A172 (cell line): ENCODE measurements at regions not wholly inside any gene's neighbourhood (a gene's known extent, or its start where the extent isn't known, plus 50 kb on each side); places are given as distances from the start of the nearest gene placed in this dataset.
"Not testable (repeated sequence)": the region's sequence is repeated elsewhere in the genome, so short reads cannot be mapped to it uniquely, and the experiment has no call there.

Source experiments
- DNase-seq: peaks from one replicate; pipeline ENCODE4 v3.0.0-alpha.2; 2015; ENCODE audit warnings: low spot score

DNA sequence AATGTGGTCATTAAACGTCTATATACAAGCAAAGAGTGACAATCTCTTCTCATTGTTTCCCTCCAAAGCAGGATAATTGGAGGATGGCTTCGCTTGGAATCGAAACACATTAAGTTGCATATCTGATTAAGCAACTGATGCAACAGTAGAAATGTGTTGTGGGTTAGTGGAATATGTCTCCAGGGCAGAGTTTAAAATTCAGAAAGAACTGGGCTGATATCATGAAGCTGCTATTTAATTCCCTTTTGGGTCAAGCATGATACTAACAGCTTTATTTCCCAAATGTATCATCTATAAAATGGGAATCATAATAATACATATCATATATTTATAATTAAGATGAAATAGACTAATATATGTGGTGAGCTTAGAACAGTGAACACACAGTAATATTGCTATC, 1763.0 kb upstream of the C9orf72 start:
- no peak for DNase-seq

DNA sequence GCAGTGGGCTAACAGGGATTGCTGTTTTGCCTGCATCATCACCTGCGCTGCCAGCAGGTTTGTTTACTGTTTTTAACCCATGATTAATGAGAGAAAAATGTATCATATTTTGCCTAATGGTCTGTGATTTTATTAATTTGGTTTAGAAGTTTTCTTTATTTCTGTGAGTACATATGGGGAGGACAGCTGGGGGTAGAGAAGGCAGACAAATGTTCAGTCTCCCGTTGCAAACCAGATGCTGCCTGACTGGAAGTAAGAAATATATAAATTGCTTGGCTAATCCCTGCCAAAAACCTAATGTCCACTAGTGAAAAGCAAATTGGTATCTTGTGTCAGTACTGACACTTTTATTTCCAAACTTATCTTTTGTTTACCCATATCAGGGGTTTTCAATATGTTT, 1766.1 kb upstream of the C9orf72 start:
- DNase-seq, result no peak

DNA sequence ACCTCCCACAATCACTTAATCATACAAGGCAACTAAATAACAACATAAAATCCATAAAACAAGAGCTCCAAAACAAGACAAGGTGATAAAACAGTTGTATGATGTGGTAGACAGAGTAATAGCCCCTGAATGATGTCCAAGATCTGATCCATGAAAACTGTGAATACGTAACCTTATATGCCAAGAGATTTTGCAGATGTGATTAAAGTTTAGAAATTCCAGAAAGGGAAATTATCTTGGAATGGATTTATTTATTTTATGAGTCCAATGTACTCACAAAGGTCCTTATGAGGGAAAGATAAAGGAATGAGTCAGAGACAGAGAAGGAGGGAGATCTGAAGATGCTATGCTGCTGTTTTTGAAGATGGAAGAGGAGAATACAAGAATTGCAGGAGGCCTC, 1775.7 kb upstream of the C9orf72 start:
- peak; percentile 64 for DNase-seq

DNA sequence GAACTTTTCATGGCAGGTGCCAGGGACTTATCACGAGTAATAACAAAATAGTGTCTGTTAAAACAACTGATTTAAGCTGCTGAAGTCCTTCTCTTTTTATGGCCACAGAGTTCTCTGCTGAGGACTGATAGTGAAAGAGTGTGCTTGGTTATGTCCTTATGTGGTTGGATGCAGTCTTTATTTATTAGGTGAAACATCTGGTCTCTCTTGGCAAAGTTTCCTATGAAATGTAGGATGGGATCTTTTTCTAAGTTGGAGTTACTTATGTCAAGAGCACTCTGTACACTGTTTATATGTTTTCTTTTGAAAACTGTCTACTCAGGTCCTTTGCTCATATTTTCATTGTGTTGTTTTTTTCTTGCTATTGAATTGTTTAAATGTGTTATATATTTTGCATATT, 1816.1 kb upstream of the C9orf72 start:
- DNase-seq, result no peak

DNA sequence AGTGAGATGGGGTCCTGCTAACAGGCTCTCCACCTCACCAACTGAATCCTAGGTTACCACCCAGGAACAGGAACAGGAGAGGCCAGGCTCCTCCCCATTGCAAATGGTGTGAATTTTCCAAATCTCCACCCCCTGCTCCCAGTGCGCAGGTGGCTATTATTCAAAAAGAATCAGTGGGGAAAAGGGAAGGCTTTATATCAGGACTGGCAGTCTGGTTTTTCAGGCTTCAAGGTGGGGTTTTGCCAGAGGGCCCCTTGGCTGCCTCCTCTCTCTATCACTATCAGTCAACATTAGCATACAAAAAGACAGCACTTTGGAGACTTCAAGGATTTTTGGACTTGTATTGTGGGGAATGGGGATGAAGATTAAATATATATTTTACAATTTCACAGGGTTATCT, 1817.6 kb upstream of the C9orf72 start:
- no peak for DNase-seq

DNA sequence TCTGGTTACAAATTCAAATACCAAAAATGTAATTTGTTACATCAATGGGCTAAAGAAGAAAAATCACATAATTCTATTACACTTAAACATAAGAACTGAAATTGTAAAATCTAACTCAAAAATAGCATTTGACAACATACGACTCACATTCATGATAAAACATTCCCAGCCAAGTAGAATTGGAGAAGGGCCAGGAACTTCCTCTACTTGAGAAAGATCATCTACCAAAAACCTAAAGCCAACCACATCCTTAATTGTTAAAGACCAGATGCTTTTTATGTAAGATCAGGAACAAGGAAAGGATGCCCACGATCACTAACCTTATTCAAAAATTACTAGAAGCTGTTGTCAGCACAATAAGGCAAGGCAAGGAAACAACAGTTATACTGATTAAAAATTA, 1819.8 kb upstream of the C9orf72 start:
- peak; percentile 27 for DNase-seq

DNA sequence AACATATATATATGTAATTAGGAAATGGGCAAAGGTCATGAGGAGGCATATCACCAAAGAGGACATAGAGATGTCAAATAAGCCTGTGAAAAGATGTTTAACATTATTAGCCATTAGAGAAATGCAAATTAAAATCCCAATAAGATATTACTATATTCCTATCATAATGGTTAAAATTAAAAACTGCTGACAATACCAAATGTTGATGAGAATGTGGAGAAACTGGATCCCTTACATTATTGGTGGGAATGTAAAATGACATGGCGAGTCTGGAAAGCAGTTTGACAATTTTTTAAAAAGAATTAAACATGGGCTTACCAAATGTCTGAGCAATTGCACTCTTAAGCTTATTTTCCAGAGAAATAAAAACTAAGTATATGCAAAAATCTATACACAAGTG, 1821.6 kb upstream of the C9orf72 start:
- DNase-seq, result no peak

DNA sequence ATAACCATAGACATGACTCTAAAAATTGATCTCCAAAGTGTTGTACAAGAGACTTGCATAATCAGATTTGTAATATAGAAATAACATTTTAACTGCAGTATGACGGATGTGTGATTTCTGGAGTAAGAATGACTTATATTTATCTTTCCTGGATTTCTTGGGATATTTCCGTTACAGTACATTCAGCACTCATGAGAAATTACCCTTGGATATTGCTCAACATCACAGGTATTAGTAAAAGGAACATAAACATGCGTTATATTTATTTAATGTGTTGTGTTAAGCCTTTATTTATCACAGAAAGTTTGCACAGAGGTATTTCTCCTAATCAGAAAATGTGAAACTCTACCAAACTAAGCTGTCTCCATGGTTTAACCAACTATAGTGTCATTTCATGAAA, 1823.9 kb upstream of the C9orf72 start:
- DNase-seq, result no peak

DNA sequence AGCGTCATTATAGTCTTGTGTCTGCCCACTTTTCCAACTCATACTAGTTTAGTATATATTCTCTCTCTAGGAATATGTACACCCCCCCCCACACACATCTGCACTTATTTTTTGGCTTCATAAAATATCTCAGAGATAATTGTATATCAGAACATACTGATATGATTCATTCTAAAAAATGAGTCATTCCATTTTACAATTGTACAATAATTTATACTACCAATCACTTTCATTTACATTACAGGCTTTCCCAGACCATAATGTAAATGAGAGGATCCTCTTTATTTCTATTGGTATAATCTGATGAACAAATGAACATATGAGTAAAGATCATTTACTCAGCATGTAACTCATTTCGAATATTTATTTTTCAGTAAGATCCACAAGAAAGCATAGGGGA, 1842.9 kb upstream of the C9orf72 start:
- DNase-seq, result no peak

DNA sequence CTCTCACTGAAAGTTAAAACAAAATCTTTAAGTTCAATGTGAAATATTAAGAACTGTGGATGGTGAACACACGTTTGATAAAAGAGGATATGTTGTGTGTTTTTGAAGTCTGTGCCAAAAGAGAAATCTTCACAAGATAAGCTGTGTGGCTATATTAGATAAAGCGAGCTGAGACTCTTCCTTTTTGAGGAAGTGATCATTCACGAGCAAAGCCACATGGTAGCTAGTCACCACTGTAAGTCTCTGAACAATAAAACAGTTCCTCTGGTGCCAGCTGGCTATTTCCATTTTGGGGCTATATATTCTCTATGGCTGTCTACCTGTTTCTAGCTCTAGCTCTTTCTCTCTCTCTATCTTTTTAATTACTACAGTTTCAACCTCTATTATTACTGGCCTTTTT, 1849.2 kb upstream of the C9orf72 start:
- no peak for DNase-seq

DNA sequence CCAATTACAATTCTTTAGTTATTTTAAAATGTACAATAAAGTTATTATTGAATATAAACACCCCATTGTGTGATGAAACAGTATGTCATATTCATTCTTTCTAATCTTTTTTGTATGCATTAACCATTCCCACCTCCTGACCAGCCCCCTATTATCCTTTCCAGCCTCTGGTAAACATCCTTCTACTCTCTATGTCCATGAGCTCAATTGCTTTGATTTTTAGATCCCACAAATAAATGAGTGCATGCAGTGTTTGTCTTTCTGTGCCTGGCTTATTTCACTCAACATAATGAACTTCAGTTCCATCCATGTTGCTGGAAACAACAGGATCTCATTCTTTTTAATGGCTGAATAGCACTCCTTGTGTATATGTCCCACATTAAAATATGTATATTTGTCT, 1858.9 kb upstream of the C9orf72 start:
- DNase-seq, result no peak

DNA sequence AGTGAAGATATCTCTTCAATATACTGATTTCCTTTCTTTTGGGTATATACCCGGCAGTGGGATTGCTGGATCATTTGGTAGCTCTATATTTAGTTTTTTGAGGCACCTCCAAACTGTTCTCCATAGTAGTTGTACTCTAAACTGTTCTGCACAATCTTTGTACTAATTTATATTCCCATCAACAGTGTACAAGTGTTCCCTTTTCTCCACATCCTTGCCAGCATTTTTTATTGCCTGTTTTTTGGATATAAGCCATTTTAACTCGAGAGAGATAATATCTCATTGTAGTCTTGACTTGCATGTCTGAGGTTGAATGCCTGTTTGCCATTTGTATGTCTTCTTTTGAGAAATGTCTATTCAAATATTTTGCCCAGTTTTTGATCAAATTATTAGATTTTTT, 1859.4 kb upstream of the C9orf72 start:
- not testable (repeated sequence) for DNase-seq

DNA sequence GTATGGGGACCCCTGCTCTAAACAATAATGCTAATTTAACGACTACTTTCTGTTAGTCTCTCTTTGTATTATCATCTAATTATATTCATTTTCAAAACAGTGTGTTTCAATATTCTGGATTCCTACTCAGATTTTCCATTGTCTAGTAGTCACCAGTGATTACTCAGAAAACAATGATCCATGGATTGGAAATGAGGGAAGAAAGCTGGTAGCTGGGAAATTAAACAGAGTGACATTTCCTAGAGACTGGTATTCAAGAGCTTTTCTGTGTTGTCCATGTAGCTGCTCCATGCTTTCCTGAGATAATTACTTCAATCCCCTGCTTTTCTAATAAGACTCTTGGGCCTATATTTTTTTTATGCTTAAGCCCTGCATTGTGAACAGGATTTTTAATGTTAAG, 1862.1 kb upstream of the C9orf72 start:
- no peak for DNase-seq

DNA sequence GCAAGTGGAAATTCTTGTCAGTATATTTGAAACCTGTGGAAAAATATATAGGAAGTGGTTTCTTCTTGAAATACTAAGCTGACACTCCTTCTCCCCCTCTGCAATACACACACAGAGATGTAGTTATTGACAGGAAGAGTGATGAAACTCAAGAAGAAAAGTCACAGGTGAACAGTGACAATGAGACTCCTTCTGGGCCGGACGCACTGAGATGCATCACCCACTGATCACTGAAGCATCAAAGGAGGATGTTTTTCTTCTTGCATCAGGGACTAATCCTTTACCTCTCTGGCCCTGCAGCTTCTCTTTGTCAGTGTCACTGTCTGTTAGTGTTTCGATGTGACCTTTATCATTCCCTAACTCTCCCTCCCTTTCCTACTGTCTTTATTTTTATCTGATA, 1864.2 kb upstream of the C9orf72 start:
- DNase-seq, result no peak

DNA sequence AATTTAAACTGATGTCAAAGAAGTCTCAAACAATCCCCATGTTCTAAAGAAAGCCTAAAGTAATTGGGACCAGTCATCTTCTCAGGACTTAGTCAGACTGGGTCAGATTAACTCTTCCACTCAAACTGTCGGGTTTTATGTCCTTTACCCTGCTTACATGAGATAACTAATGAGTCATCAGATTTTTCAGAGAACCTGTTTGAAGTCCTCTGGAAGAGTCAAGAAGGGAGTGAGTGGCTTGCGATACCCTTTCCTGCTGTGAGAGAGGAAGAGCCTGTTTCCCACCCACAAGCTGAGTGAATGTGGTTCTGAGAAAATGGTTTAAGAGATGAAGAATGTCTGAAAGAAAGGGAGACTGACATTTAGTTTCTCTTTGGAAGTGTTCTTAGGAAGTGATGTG, 1866.7 kb upstream of the C9orf72 start:
- DNase-seq, result peak; percentile 73

DNA sequence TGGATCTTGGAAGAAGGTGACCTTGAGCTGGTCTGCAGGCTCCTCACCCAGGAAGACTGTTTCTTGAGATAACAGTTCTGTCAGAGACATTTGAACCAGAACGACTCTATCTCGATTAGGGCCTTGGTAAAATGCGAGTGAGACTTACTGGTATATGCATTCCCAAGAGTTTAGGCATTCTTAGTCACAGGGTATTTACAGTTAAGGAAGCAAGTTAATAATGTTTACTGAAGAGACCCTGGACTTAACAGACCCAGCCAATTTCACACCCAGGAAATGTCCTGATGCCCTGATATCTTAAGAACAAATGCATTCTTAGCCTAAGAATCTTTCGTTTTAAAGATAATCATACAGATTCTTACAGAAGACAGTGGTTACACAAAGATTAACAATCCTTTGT, 1867.2 kb upstream of the C9orf72 start:
- DNase-seq, result no peak

DNA sequence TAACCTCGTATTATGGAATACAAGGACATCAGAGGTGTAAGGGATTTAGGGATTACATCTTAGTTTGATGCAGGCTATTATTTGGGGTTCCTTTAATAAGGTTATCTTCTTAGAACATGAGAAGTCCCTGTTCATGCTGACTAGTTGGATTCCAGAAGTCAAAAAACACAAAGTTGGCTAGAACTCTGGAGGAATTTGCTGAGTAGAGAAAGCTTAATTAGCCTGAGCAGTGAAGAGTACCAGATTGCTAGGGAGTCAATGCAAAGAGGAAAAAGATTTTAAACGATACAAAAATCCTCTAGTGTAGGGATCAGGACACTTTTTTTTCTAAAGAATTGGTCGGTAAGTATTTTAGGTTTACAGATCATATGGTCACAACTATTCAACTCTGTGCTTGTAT, 1872.5 kb upstream of the C9orf72 start:
- no peak for DNase-seq

DNA sequence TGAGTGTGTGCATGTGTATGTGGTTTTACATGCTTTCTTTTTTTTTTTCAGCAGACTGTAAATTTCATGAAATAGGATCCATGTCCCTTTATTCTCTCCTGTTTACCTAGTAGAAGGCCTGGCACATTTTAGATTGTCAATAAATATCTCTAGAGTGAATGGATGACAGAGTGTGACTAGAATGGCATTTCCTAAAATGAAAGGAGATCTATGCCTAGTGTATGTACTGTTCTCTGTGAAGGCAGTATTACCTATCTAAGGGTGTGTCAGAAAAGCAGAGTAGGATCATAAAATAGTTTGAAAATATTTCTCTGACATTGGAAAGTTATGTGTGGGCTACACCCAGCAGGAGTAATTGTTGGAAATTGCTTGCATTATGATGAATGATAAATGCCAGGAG, 1876.0 kb upstream of the C9orf72 start:
- no peak for DNase-seq

DNA sequence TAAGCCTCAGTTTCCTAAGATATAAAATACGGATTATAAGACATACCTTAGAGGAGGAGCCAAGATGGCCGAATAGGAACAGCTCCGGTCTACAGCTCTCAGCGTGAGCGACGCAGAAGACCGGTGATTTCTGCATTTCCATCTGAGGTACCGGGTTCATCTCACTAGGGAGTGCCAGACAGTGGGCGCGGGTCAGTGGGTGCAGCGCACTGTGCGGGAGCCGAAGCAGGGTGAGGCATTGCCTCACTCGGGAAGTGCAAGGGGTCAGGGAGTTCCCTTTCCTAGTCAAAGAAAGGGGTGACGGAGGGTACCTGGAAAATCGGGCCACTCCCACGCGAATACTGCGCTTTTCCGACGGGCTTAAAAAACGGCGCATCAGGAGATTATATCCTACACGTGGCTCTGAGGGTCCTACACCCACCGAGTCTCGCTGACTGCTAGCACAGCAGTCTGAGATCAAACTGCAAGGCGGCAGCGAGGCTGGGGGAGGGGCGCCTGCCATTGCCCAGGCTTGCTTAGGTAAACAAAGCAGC, 1877.1 kb upstream of the C9orf72 start:
- DNase-seq, result not testable (repeated sequence)

DNA sequence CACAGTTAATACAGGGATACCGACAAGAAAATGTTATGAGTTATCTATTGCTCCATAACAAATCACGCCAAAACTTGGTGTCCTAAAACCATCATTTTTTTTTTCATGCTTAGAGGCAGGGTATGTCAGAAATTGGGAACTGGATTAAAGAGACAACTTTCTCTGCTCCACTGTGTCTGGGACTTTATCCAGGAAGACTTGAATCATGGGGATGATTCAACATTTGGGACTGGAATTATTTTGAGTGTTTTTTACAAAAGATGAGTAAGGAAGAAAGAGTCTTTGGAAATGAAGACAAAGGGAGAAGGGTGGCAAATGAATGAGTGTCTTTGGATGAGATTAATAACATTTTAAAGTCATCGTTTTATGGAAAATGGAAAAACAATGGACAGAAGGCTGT, 1883.7 kb upstream of the C9orf72 start:
- DNase-seq, result peak; percentile 48

DNA sequence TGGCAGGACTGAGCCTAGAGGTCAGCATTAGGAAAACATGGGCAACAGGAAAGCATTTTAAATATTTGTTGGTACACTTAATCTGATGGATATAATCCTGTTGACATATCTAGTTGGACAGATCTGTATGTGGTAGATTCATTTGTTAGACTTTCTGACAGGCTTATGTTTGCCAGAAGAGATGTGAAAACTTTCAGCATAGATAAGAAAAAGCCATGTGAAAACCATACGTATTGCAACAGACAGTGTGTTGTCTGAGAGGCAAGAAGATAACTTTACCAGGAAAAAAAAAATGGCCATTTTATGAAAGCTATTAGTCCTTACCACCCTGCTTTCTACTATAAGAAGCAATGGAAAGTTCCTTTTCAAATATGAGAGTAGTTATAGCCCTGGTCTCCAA, 1902.2 kb upstream of the C9orf72 start:
- no peak for DNase-seq

DNA sequence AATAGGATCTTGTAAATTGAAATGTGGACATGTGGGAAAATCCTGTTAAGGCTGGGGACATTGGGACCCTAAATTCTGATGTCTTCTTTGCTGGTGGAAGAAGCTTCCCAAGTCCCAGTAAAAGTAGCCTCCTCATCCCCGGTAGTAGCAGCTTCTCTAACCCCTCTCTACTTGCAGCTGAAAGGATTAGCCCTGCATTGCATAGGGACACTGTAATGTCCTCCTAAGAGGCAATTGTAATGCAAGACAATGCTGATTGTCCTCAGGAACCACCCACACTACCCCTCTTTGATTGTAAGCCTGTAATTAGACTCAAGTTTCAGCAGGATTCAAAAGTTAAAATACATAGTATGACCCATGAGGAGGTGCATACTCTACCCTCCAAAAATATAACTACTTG, 1938.4 kb upstream of the C9orf72 start:
- no peak for DNase-seq

DNA sequence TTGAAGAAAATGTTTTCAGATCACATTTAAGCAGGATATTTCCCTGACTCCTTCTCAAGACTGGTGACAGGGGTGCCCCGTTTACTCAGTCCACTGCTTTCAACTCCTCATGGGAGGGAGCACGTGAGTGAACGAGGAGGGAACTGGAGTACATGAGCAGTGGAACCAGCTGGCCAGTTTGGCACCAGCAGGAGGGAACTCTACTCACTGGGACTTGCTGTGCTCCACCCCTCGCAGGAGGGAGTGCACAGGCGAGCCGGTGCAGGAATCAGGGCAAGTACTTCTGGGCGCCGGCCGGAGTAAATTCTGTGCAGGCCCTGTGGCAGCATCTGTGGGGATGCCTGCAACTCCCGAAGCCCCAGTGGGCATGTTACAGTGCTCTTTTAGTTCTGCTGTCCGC, 1941.1 kb upstream of the C9orf72 start:
- no peak for DNase-seq

DNA sequence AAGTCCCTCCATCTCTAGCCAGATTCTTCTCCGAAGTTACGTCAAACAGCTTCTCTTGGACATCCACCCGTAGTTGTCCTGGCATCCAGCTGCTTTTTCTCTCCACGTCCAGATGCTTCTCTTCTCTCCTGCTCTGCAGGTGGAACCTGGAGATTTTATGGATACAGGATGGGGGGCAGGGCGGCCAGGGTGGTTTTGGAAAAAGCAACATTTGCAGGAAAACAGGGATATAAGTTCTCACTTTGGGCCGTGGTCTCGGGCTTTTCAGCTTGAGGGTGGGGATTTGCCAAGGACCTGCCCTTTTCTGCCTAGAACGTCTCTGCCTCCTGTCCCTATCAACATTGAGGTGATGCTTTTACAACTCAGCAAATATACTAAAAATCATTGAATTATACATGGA, 1941.6 kb upstream of the C9orf72 start:
- no peak for DNase-seq

DNA sequence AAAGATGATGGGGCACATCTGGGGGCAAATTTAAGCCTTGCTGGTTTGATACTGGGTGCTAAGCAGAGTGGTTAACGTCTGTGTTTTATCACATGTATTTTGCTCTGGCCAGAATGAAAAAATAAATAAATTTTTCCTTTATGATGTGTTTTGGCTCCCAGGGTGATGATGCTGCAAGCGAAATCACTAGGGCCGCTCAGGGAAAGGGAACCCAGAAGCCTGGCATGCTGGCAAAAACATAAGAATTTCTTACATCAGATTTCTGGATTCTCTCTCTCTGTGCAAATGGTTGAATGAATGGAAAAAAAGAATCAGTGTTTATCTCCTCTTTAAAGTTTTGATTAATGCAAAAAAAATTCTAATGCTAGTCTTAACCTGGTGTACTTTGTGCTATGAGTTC, 1975.2 kb upstream of the C9orf72 start:
- no peak for DNase-seq
